Panc1 (cell line): ENCODE measurements at regions not wholly inside any gene's neighbourhood (a gene's known extent, or its start where the extent isn't known, plus 50 kb on each side); places are given as distances from the start of the nearest gene placed in this dataset.

Experiments used
- CTCF ChIP-seq: fragments of 450-650 bp; IDR thresholded peaks from 2 replicates; pipeline ENCODE4 v1.5.1; 2017; ENCODE audit warnings: mild to moderate bottlenecking
- POLR2AphosphoS5 ChIP-seq: IDR thresholded peaks from 2 replicates; pipeline ENCODE4 v1.6.1; 2012; ENCODE audit warnings: mild to moderate bottlenecking, low read depth, low read length, moderate library complexity
- REST ChIP-seq, 2 experiments: IDR thresholded peaks; 2 replicates each; pipeline ENCODE4 v1.6.1; 2011 to 2012; ENCODE audit warnings: low read depth in 2 of 2, control low read depth in 1 of 2, low read length in 1 of 2, mild to moderate bottlenecking in 1 of 2, moderate library complexity in 1 of 2; ENCODE audit not compliant: insufficient read depth in 1 of 2
- SIN3A ChIP-seq: IDR thresholded peaks from 2 replicates; pipeline ENCODE4 v1.6.1; 2012; ENCODE audit warnings: low read depth, mild to moderate bottlenecking, low read length, moderate library complexity, borderline replicate concordance; ENCODE audit not compliant: insufficient read depth
- TCF7L2 ChIP-seq: IDR thresholded peaks from 2 replicates; pipeline ENCODE4 v1.6.1; 2011; ENCODE audit warnings: mild to moderate bottlenecking, low read depth, low read length, inconsistent platforms

GRCh38 chr13:40095695-40096356 lies 440.4 kb downstream of the COG6 start:
- TF ChIP-seq CTCF, result no peak
- TF ChIP-seq SIN3A, result no peak
- TF ChIP-seq REST (IDR thresholded peaks at IDR 0.05; ENCODE audit: insufficient read depth in 1 of 2, low read depth in 2 of 2, low read length in 1 of 2), result no peak
- no peak for TF ChIP-seq POLR2AphosphoS5
- TF ChIP-seq TCF7L2, result no peak
